Right lobe of liver (tissue), 4 donors: ENCODE measurements at regions not wholly inside any gene's neighbourhood (a gene's known extent, or its start where the extent isn't known, plus 50 kb on each side); places are given as distances from the start of the nearest gene placed in this dataset.

Experiments
- POLR2A ChIP-seq: fragments of 450-650 bp; IDR thresholded peaks from one replicate; pipeline ENCODE4 v1.6.1; 2017; ENCODE audit warnings: antibody characterized with exemption, mild to moderate bottlenecking
- TF ChIP-seq, protein P1 (sequence below), 4 donors: fragments of 200-600 bp in 3 of 4; fragments of 450-650 bp in 1 of 4; IDR thresholded peaks; one replicate each; pipeline versions ENCODE4 v1.5.1 to v1.8.0; 2016 to 2022; ENCODE audit warnings: antibody characterized with exemption in 4 of 4, mild to moderate bottlenecking in 2 of 4
- donor health status: DM: no; HTN: no; CAD: no.
- donor health status: DM: no; HTN: no; CAD: no.
- donor health status: DM: no; HTN: yes; CAD: no.

DNA sequence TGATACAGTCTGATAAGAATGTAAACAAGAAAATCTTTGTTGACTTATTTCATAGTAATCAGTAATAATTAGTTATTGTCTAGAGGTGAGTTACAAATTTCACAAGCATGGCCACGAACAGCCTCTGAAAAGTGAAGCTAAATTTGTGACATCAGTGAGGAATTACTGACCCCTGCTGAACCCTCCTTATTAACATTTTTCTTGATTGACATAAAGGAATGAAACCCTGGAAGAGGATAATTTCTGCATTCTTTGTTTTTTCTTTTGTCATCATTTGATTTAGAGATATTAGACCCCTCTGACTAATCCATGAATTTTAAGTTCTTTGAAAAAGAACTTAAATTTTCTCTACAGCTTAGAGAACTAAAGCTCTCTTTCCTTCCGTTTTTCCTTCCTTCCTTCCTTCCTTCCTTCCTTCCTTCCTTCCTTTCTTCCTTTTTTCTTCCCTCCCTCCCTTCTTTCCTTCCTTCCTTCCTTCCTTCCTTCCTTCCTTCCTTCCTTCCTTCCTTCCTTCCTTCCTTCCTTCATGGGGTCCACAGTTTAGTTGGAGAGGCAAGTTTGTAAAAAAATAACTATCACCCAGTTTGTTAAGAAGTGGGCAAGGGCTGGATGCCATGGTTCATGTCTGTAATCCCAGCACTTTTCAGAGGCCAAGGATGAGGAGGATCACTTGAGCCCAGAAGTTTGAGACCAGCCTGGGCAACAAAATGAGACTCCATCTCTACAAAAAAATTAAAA lies 387.0 kb downstream of the MTX2 start:
- TF ChIP-seq, protein P1, sequence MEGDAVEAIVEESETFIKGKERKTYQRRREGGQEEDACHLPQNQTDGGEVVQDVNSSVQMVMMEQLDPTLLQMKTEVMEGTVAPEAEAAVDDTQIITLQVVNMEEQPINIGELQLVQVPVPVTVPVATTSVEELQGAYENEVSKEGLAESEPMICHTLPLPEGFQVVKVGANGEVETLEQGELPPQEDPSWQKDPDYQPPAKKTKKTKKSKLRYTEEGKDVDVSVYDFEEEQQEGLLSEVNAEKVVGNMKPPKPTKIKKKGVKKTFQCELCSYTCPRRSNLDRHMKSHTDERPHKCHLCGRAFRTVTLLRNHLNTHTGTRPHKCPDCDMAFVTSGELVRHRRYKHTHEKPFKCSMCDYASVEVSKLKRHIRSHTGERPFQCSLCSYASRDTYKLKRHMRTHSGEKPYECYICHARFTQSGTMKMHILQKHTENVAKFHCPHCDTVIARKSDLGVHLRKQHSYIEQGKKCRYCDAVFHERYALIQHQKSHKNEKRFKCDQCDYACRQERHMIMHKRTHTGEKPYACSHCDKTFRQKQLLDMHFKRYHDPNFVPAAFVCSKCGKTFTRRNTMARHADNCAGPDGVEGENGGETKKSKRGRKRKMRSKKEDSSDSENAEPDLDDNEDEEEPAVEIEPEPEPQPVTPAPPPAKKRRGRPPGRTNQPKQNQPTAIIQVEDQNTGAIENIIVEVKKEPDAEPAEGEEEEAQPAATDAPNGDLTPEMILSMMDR (IDR thresholded peaks at IDR 0.05): no peak
- no peak for TF ChIP-seq POLR2A
